ENCODE measurements at regions not wholly inside any gene's neighbourhood (a gene's known extent, or its start where the extent isn't known, plus 50 kb on each side); places are given as distances from the start of the nearest gene placed in this dataset.

DNA sequence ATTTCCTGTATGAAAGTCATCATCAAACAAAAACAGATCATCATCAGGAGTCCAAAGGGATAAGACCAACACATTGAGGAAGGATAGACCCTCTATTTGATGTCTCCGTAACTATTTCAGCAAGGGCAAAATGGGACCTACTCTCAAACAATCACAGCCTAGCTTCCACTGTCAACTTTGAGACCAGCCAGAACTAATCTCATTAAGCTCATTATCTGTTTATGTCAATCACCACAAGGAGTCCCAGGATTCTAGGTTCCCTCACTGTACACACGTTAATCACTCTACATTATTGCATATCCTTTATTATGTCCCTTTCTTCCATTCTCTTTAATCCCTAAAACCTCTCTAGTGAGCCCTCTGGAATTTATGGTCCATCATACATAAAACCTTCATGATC, 370.3 kb upstream of the LINC00305 start:
- no peak for DNase-seq

DNA sequence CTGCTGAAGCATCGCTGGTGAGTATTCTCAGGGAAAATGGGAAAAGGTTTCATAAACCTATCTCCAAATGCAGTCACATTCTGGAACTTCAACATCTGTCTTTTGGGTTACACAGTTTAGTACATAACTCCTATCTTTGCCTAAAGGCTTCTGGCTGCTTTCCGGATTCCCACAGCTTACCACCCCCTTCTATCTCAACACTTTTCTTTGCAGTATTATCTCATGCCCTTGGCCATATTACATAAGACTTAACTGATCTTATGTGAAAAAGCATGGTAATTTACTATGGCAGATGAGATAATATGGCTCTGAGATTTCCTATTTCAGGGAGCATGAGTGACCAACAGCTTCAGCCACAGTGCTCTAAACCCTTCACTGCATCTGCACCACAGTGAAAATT, 369.3 kb upstream of the LINC00305 start:
- DNase-seq: no peak

DNA sequence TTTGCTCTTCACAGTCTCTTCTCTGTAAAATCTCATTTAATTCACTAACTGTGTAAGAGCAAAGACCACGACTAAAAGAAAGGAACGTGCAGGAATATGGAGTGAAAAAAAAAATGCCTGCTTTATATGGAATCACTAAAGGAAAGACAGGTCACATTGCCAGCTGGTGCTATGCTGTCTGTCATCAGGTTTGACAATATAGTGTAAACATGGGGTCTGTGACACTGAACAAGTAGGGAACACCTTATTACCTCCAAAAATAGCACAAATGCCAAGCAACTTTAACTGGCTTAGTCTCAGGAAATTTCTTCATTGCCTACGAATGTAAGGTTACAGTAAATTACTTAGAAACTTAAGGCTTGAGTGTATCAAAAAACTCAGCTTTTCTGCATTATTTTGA, 364.5 kb upstream of the LINC00305 start:
- DNase-seq: no peak

DNA sequence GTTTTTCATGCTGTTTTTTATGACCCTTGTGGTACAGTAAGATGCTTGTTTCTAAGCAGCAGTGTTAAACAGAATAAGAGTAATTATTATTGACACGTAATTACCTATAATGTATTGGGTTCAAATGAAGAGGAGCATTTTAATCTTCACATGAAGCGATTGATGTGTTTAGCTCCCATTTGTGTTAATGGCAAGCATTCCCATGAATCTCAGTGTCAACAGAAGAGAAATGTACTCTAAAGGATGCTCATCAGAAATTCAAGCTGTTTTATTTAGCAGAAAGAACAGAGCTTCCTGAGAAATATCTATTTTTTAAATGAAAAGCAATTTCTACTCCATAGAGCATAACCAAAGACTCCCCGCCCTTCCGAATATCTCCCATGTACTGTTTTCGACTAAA, 341.3 kb upstream of the LINC00305 start:
- DNase-seq: no peak

DNA sequence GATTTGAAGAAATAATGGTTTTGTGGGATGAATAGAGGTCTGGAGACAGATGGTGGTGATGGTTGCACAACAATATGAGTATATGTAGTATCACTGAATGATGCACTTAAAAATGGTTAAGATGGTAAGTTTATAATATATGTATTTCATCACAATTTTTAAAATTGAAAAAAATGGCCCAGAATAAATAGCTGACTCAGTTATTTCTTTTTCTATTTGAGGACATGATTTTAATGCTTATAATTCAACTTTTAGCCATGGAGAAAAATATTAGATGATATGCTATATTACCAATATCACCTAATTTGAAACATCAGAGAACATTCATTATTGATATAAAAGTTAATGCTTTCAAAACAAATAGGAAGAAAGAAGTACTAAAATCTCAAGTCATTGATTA, 339.8 kb upstream of the LINC00305 start:
- no peak for DNase-seq

DNA sequence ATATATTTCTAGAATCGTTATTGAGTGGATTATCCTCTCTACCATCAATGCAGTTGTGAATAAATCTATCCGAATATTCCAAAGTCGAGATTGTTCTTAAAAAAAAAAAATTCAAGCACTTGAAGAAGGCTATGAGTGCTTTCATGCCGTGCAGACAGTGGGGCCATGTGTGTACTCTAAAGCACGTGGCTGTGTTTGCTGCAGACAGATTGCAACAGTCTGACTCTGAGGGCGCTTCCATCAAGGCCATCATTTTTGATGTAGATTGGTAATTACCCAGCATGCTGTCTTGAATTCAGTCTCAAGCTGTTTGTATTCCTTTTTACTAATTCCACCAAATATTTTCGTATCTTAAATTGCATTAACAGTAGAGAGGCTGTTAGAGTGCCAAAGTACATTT, 325.9 kb upstream of the LINC00305 start:
- DNase-seq: no peak

DNA sequence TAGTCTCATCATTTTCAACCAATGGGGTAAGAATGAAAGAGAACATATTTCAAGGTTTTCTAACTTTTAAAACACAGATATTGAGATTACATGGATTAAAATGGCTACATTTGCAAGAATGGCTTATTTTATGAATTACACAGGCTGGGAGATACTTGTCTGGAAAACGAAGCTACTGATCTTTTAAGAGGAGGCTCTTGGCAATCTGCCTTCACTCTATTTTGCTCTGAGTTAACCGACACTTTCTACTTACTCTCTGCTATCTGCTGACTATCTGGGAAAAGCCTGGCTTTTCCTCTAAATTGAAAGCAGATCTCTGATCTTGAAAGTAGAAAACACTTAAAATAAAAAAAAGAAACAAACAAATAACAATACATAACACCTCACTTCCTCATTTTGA, 325.4 kb upstream of the LINC00305 start:
- DNase-seq: no peak

DNA sequence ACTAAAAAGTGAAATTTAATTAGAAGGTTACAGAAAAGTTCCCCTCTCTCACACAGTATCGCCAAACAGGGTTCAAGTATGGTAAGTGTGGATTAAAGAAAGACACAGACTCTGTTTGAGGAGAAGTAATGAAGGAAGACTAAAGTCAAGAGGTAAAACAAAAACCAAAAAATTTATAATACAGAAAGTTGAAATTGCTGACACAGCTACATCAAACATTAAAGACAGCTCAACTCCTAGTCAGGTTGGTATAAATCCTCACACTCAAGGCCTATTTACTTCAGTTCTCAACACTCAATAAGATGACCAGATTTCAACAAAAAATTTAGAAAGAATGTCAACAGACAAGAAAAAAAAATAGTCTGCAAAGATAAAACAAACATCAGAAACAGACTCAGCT, 300.5 kb upstream of the LINC00305 start:
- no peak for DNase-seq

DNA sequence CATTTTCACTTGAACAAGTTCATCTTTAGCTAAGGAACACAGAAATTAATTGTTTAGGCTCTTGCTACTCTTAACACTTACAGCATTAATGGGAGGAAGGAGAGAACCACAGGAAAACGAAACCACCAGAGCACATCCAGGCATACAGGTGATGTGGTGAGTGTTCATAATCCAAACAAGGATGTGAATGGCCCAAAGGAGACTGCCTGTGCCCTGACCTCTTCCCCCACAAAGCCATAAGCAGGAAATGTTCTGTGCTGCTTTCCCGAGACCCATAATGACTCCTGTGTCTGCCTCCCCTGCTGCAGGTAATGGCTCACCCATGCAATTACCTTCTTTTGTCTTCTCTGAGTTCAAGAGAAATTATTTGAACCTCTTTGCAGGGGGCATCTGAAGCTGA, 295.9 kb upstream of the LINC00305 start:
- DNase-seq: no peak

DNA sequence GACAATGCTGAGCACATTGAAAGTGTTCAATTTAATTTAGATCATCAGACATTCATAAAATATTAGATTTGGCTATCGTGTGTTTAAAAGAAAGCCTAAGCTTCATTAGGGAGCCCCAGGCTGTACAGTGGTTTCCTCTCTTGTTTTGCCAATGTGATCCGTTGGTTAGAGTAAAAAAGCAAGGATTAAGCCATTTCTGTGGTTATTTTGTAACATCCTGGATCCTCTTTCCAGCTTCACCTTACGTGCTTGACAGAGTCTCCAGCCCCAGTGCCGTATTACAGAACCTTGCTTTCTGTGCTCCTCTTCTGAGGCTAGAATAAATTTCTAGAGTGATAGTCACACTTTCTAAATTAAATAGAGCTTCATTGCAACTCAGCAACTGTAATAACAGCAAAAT, 289.3 kb upstream of the LINC00305 start:
- no peak for DNase-seq

DNA sequence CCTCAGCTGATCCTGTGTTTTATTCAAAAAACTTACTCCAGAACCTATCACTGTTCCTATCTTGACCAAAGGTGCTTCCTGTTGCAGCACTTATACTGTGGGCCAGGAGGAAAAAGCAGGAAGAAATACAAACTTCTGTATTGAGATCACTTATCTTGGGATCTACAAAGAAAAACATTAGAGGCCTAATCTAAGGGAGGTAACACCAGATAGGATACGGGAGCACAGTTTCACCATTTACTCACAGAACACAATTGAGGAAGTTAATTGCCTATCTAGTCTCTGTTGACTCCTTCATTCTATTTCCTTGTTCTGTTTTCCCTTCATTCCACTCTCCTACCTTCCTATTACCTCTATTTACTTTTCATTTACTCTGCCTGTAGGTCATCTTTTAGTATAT, 287.2 kb upstream of the LINC00305 start:
- DNase-seq: no peak

DNA sequence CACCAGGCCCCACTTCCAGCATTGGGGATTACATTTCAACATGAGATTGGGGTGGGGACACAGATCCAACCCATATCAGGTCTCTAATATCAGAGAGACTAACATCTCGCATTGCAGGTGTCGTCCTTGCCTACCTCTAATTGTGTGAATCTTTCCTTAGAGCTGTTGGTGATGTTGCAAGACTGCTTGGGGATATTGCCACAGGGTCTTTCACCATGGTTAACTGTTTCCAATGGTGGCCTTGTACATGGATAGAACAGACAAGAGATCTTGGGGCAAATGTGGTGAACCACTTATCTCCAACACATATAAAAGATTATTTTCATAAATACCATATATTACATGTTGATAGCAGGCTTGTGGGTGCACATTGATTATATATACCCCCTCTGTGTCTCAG, 270.3 kb upstream of the LINC00305 start:
- DNase-seq: no peak

DNA sequence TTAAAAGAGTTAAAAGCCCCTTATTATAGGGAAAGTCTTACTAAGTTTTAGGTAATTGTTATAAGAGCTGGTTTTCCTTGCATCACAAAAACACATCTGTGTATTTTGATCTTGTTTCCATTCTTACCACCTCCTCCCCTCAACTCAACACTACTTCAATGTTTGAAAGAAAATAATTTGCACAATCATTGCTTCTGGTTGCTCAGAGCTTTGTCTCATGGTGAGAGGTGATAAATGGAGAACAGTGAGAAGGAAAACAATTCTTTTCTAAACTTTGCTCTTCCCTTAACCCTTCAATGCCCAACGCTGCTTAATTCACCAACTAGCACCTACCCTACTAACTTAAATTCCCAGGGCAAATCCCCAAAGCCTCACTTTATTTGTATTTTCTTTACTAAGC, 268.1 kb upstream of the LINC00305 start:
- no peak for DNase-seq

DNA sequence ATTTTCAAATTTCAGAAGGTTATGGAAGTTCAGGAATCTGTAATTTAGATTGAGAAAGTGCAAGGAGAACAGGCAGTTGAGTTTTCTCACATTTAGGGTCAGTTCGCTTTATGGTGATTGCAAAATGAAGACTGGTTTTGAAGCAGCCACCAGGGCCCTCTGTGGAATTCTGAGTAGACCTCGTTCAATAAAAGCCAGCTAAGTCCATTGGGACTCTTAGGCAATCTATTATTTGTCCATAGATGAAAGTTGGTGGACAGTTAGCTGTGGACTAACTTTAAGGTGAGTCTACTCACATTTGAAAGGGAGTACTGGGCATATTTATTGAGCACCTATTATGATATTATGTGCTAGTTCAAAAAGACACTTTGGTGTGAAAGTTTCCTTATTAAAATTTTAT, 266.3 kb upstream of the LINC00305 start:
- no peak for DNase-seq

DNA sequence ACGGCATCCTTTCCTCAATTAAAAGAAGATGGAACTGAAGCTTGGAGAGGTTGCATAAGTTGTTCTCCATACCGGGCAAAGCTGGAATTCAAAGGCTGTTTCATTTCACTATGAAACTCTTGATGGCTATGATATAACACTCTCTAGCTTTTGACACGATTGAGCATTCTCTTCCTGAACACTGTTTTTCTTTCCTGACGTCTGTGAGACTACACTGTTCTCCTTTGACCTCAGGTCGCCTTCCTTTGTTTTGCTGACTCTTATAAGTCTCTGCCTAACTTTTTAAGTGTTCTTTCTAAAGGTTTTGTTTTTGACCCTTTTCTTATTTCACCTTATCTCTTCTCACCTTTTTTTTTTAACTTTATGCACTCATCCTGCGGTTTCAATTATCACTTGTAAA, 261.8 kb upstream of the LINC00305 start:
- no peak for DNase-seq

DNA sequence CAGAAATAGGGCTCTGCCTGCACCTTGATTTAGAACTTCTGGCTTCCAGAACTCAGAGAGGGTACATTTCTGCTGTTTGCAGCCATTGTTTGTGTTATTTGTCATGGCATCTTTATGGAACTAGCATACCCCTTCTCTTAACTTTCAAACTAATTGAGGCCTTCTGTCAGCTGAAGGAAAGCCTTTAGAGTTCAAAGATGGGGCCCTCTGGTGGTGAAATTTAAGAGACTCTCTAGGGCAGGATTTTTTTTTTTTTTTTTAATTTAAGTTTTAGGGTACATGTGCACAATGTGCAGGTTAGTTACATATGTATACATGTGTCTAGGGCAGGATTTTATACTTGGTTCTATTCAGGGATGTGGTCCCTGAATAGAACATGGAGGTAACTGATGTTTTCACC, 260.6 kb upstream of the LINC00305 start:
- DNase-seq: peak; percentile 10

DNA sequence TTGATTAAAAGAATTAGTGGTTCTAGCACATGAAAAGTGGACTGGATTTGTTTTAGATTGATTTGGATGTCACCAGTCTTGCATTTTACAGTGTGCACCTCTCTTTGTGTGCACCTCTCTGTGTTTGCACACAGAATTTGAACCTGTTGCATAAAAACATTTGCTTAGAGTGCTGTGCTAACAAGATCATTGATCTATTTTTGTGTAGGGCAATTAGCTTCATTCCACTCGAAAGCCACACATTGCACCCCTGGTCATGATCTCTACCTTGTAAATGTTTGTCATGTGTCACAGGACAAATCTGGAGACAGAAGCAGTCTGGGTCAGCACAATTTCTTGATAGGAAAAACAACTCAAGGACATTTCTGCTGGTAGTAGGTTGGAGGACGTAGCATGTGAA, 258.7 kb upstream of the LINC00305 start:
- DNase-seq: no peak

DNA sequence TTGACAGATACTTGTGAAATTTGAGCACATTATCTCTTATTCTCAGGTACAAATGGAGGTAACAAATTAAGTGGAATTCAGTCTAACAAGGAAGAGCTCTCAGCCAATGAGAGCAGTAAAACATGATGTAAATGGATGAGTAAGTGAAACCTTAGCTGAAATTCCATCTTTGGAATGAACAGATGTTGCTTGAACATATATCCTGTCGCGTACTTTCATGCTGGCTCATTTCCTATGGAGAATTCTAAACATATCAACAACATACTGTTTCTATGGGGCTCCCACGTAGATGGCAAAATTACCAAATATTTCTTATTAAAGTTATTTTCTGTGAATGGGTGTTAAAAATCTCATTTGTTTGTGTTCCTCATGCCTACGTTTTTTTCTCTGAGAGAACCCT, 256.3 kb upstream of the LINC00305 start:
- no peak for DNase-seq

DNA sequence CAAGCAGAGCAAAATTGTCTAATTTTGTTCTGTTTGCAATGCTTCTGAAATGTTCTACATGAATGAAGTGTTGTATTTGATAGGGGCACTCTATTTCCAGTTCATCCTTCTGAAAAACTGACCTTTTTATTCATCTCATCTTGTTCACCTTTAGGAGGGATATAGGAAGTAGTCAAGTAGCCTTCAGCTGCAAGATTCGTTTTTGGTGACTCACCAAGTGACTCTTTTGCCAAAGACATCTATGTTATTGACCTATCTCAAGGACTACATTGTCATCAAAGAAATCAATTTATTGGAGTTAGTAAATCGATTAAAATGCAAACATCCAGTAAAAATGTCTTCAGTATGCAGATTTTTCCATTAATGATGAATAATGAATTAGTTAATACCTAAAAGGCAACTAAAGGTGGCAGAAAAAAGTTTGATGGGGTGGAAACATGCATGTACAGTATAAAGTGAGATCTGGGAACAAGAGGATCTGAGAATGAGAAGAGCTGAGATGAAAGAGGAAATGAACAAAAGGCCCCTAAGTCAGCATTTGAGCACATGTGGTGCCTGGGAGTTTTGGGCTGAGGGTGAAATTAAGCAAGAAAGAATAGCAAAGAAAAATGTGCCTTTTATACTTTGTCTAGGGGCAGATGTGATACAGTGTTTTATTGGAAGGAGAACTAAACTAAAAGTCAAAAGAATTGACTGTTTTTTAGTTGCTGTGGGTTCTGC, 255.1 kb upstream of the LINC00305 start:
- DNase-seq: no peak

DNA sequence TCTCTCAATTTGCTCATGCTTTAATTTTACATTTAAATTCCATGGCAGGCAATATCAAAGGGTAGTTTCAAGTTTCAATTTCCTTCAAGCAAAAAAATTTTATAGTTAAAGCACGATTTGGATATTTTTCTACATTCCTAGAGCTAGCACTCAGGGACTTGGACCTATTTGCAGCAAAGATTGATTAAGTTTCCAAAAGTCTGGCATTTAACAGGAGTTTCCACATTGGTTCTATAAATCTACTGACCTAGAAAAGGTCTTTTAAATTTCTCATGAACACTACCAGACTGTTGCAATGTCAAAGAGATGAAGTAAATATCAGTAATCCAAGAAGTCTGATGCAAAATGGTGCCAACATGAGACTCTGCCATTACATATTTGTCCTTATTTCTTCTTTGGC, 253.7 kb upstream of the LINC00305 start:
- no peak for DNase-seq

DNA sequence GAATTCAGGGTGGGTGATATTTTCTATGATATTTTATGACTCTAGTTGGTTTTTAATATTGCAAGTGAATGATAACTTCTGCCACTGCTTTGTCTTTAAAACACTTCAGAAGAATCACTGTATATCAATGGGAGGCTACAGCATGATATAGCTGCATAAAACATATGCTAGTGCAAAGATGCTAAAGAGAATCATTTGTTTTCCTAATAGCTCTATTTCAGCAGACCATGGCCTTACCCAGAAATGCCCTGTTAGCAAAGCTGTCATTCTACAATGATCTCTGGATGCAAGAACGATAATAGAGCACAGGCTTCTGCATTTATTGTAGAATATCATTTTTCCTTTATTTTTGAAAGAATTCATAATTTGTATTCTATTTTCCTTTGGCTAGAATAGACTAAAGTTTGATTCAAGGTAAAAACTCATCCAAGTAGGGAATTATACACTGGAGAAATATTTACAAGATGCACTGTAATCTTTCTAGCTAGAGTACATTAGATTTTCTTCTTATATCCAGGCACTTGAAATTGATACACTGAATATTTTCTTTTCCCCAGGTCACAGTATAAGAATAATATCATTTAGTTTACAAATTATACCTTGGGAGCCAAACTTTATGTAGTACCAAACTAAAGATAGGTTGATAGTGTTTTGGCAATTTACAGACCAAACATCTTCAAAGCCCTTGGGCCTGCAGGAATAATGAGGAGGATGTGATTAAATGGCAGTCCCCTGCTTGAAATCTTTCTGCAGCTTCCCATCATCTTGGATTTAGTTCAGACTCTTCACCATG, 252.6 kb upstream of the LINC00305 start:
- DNase-seq: no peak

DNA sequence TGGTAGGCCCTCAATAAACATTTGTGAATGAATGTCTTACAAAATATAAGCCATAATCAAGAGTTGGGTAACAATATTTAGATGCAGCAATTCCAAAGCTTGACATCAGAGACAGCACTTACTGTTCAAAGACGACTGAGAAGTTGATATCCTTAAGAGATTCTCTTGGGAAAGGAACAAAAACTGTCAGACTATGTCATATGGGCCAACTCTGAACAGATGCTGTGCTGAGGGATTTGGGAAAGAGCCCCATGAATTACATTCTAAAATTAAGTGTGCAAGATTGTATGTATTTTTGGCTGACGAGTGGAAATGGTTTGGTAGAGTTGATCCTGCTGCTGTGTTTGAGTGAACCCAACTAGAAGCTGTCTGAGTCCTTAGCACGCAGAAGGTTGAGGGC, 250.7 kb upstream of the LINC00305 start:
- no peak for DNase-seq

DNA sequence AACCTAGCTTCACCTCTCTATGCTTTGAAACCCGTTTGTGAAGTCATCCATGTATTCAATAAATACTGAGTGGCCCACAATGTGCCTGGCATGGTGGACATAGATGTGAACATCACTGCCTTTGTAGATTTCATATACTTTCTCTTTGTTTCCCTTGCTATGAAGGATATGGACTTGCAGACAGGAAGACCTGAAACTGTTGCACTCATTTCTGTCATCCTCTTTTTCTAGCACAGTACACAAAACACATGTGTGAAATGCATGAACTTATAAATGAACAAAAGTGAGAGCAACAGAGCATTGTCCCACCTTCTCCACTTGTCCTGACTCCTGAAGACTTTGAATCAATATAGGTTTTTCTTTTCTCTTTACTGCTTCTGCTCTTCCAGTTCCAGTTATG, 249.4 kb upstream of the LINC00305 start:
- DNase-seq: peak; percentile 0

DNA sequence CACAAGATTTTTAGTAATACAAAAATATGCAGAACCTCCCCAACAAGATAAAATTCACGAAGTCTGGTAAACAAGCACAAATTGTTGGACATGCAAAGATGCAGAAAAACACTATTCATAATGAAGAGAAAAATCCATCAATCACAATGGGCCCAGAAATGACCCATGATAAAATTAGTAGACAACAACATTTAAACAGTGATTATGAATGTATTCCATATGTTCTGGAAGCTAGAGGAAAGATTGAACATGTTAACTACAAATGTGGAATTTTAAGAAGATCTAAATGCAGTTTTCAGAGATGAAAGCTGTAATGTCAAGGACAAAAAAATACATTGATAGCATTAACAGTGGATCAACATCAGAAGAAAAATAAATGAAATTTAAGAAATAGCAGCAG, 243.3 kb upstream of the LINC00305 start:
- DNase-seq: no peak

DNA sequence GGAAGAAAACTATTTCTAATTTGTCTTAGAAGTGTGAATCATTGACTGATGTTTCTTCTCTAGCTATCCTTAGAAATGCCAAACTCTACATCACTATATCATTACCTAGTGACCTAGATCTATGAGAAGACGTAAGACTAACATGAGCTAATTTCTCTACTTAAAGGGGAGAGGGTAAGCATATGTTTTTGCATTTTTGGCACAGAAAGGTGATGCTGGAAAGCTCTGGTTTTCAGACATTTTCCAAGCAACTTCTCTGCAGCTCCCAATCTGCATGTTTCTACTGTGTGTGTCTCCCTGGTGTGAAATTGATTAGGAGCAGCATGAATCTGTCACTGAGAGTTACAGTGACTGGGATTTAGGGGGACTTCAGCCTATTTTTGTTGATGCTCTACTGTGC, 235.2 kb upstream of the LINC00305 start:
- DNase-seq: no peak

All from activated CD4-positive, alpha-beta T cell treated with anti-CD3 and anti-CD28 coated beads, Interleukin-10, Interleukin-2, amounts not matched to agents 100 ng/mL and 50 ng/mL, durations not matched to agents 16 hours and 8 hours (primary cell).